NCI-H146 treated with DMSO at 0.1 percent for 48 hours (cell line): ENCODE measurements at regions not wholly inside any gene's neighbourhood (a gene's known extent, or its start where the extent isn't known, plus 50 kb on each side); places are given as distances from the start of the nearest gene placed in this dataset.

Experiments used
- DNase-seq: peaks from one replicate; lab custom pipeline; 2025; ENCODE audit not compliant: unreplicated experiment; lab: John Stamatoyannopoulos, UW

DNA sequence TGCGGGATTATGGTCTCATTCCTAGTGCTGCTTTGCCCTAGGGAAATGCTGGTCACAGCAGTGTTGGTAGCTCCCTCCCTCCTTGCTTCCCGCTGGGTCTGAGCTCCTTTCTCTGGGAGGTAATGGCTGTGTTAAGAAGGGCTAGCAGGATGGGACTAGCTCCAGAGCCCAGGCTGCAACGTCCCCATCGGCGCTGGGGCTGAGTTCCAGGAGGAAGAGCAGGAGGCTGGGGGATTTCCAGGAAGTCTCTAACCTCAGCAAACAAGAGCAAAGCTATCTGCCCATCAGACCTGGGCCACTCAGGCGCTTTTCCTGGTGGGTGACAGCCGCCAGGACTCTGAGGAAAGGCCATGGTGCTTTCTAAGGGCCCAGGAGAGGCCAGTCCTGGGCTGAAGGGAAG, 174.2 kb downstream of the DLL1 start:
- DNase-seq: no peak

DNA sequence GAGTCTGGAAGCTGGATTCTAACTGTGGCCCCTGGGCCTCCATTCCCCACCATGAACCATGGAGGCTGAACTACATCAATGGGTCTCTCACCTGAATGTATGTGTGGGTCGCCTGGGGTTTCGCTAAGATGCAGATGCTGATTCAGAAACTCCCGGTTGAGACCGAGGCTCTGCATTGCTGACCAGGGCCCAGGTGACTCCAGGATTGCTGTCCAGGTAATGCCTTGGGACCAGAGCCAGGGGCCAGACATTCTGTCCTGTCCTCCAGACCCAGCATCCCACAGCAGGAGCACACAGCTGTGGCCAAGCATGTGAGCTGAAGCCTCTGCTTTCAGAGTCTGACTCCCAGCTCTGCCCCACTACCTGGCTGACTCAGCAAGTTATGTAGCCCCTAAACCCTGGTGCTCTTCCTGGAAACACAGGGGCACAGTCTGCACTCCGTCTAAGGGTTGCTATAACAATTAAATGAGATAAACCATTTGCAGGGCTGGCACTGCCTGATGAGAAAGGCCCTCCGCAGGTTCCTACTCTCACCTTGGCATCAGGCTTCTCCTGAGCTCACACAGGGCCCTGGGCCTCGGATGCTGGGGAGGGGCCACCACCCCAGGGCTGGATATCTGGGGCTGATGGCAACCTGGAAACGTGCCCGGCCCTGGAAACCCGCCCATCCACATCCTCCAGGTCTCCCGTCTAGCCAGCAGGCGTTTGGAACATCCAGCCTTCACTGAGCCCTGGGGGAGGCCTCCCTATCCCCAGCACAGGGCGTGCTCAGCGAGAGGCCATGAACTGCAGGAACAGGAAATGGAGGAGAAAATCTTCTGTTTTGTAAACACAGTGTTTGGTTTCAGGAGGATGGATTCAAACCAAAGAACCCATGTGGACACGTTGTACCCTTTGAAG, 175.7 kb downstream of the DLL1 start:
- no peak for DNase-seq

DNA sequence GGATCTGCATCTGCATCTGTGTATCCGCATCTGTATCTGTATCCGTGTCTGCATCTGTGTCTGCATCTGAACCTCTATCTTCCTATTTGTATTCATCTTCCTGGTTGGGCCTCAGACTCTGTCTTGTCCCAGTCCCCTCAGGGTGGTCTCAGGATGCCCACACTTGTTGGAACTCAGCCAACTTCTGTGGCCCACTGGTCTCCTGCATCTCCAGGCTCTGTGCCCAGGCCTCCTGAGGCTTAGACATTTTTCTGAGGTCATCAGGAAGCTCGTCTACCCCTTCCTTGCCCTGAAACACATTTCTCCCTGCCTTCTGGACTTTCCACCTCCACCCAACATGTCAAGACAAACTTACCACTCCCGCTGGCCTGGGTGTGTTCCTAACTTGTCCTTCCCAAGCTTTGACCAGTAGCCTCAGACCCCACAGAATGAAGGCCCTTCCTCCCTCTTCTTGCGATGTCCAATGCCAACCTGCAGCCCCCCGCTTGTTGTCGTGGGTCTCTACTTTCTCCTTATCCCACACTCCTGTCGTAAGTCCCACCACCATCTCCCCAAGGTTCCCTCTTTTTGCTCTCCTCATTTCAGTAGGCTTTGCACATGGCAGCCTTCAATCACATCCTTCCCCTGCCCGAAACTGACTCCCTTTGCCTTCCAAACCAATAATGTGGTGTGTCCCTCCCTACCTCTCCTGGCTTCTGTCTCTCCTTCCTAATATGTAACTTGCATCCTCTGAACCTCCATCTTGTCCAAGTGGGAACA, 176.5 kb downstream of the DLL1 start:
- DNase-seq: no peak

DNA sequence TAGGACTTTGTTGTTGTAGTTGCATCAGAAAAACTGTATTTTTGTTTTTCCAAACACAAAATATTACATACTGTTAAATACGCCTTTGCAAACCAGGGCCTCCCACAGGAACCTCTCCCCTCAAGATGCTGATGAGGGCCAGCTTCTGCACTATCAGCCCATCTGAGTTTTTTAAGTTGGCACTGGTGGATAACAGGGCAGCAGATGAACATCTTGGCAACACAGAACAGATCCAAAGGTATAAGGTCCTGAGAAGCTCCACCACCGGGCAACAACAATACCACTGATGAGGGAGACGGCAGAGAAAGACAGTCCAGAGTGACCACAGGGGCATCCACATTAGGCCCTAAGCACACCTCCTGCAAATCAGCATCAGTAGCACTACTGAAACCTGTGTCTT, 177.7 kb downstream of the DLL1 start:
- no peak for DNase-seq

DNA sequence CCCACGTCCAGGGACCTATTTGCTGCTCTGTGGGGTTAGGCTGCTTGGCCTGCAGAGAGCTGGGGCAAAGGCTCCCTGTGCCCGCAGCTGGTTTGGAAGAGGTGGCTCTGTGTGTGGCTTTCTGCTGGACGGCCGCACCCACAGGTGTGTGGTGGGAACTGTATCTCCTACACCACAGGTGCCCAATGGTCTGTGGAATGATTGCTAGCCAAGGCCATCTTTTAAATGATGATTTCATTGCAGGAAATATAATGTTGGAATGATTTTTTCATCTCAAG, 178.4 kb downstream of the DLL1 start:
- no peak for DNase-seq

DNA sequence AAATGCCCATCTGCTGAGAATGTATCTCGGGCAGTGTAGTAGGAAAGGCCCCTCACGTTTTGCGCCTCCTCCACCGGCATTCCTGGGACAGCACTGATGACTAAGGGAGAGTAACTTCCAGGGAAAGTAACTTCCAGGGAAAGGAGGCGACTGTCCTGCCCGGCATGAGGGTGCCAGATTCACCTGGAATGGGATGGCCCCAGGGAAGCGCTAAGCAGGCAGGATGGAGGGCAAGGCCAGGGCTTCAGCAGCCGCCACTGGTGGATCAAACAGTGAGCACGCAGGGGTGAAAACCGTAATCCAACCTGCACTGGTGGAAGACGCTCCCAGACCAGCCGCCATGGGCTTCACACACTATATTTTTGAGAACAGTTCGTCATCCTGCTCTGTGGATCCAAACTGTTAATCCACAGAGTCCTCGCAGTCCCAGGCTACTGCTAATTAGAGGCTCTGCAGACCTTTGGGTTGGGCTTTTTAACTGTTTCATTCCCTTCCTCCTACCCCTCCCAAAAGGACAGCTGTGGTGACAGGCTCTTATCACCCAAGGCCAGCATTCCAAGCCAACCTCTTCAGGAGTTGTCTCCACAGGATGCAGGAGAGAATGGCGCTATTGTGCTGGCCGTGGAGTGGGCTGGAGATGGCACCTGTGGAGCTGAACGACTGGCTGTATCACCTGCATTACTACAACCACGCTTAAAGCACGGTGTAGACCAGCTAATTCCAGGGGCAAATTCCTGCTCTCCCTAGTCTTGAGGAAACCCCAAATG, 178.9 kb downstream of the DLL1 start:
- DNase-seq: no peak

DNA sequence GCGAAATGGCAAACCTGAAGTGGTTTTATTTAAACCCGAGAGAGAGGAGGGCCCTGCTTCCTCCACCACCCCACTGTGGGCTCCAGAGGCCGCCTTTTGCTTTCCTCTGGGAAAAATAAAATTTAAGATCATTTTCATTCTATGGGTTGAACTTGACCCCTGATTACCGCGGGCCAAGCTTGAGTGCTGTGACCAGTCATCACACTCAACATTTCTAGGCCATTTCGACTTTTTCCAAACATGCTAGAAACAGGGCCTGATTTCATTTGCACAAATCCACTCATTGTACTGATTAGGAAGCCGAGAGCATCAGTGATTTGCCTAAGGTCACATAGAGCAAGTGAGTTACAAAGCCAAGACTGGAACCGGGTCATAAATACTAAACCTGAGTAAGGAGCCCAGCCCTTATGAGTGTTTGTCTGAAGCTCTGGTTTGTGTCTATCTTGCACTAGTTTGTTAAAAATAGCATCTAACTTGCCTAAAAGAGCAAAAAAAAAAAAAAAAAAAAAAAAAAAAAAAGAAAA, 179.7 kb downstream of the DLL1 start:
- DNase-seq: no peak

DNA sequence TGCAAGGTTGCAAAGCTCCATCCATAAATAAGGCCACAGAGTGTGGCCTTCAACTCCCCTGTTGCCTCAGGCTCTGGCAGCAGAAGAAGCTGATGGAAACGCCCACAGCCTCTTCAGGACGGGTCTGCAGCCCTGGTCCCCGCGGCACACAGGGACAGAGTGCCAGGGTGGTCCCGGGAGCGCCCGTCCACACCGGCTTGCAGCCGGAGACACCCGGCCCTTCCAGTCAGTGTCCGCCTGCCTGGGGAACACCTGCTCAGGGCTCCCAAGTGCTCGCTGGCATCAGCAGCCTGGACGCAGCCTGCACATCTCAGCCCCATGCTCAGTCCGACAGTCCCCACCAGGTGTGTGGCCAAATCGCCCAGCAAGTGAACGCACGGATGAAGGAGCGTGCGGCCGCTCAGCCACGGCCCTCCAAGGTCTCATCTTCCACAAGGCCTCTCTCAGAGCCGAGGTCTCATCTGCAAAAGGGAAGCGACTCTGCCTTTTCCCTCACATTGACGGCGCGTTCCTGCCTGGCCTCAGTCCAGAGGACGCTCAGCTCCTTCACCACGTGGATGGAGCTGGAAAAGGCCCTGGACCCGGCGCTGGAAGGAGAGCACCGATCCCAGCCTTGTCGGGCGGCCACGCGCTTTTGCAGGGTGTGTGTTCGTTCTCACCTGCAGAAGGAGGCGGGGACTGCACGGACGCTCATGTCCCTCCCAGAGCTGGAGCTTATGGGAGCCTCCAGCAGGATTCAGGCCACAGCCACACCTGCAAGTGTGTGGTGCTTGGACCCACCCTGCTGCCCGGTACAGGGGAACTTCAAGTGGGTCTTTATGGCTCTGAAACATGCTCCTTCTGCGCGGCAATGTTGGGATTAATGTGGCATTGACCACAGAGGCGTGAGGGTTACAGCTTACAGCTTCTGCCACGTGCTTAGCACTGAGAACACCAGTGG, 180.4 kb downstream of the DLL1 start:
- no peak for DNase-seq

DNA sequence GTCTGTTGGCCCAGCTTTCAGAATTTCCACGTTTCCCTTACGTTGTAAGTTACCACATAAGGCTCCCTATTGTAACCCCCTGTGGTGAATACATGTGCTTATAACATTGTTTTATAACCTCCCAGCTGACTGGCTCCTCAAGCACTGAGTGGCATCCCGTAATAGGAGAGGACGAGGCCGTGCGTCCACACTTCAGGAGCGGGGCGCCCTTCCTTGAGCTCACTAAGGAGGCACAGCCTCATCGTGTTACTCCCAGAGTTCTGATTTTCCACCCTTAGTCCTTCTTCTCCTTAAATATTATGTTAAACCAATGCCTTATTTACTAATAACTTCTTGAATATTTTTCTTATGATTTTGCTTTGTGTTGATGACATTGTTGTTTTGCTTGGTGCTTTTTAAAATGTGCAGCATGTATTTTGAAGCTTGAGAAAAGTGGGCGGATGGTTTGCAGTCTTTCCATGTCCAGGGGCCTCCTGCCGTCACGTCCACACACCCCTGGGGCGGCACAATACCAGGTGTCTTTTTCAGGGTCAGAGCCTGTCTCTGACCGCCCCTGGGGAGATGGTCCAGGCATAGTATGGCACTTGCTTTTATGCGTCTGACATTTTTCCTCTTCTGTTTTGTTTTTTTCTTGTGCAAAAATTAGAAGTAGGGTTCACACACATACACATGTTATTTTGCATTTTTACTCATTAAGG, 181.8 kb downstream of the DLL1 start:
- no peak for DNase-seq

DNA sequence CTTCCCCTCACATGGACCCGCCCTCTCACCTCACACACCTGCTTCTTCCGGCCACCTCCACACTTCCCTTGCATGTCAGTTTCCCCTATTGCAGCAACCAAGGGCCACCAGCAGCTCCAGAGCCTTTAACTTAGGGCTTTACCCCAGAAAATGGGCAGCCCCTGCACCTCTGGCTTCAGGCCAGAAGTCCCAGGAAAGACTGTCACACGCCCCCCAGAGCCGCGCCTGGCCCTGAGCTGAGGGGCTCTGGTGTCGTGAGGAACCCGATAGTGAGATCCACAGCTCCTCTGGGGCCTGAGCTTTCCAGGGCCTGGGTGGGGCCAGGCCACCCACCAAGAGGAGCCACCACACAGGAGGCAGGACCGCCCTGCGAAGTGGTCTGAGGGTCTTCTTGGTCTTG, 182.4 kb downstream of the DLL1 start:
- no peak for DNase-seq

DNA sequence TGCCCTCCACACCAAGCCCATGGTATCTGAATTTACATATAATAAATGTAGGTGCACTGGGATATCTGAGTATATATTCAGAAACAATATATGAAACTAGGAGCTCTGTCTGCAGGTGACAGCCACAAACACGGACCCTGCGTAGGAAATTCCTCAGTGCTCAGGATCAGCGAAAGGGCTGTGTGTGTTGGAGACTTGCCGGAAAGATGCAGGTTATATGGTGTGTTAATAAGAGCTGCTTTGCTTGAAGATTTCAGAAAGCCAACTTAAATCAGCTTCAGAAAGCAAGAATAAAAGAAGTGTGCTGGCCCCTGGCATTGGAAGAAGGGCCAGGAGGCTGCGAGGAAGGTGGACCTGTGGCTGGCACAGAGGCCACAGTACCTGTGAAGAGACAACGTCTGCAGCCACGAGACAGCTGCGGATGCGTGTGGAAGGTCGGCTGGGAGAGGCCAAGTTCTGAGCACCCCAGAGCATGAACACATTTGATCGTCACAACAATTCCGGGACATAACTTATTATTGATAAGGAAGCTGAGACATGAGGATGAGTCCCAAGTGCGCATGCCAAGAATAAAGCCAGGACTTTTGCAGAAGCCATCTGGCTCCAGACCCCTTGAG, 183.2 kb downstream of the DLL1 start:
- no peak for DNase-seq

DNA sequence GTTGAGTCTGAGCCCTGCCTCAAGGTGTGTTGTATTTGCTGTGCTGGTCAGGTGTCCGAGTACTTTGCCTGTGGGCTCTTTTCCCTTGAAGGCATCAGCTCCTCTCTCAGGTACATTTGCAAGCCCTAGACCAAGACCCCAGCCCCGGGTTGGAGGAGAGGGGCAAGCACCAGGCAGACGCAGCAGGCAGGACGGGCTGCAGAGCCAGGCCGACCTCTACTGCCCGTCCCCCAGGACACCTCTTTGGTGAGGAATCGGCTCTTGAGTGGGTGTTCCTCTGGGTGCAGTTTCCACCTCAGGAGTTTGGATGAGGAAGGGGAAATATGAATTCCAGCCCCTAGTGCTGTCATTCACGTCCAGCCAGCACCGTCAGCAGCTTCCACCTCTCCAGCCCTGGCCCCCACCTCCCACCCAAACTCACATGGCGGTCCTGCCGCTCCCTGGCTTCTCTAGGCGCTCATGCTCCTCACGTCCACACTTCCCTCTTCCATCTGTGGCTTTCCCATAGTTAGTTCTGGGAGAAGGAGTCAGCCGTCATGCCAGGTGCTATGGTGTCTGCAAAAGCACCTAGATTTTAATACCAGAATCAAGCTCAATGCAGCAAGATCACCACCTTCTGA, 183.9 kb downstream of the DLL1 start:
- no peak for DNase-seq

DNA sequence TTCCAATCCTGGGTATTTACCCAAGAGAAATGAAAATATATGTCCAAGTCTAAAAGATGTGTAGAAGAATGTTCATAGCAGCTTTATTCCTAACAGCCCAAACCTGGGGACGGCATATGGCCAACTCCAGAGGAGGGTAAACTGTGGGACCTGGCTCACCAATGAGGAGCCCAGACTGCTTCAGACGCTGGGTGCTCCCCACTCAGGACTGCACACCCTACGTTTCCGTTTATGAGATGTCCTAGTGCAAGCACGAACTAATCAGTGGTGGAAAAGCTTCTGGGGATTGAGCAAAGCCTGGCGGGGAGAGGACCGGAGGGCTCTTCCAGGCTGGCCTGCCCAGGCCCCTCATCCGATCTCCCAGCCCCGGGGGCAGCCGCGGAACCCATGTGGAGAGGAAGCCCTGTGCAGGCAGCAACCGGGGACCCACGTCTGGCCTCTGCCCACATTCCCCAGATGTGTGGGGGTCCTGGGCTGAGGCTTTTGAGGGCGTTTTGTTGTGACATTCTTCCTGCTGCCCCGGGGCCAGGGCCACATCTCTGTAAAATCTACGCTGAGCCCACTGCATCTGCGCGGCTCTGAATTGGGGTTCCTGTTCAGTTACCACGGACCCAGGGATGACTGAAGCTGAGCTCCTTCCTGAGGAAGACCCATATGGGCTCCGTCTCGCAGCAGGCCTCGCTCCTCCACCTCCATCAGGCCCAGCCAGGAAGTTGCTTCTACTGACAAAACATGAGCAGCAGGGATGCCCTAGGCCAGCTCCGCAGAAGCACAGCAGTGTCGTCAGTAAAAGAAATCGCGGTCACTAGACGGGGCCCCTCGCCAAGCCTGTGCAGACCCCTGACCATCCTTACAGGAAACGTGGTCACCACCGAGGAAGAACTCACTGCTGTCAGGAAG, 188.0 kb downstream of the DLL1 start:
- DNase-seq: no peak

DNA sequence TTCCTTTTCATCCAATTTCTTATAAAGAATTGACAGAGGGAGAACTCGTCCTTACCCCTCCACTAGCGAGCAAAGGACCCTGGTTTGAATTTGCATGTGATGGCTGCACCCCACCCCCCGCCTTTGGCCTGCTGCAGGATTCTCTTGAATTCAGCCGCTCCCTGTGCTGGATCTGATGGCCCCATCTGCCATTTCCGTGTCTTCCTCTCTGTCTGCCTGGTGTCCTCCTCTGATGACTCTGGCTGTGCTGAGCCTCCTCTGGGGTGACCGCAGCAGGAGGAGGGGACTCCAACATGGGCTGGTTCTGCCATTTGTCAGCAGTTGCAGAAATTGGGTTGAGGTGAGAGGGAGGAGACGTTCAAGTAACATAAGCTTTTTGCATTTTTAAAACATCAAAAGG, 188.8 kb downstream of the DLL1 start:
- DNase-seq: no peak

DNA sequence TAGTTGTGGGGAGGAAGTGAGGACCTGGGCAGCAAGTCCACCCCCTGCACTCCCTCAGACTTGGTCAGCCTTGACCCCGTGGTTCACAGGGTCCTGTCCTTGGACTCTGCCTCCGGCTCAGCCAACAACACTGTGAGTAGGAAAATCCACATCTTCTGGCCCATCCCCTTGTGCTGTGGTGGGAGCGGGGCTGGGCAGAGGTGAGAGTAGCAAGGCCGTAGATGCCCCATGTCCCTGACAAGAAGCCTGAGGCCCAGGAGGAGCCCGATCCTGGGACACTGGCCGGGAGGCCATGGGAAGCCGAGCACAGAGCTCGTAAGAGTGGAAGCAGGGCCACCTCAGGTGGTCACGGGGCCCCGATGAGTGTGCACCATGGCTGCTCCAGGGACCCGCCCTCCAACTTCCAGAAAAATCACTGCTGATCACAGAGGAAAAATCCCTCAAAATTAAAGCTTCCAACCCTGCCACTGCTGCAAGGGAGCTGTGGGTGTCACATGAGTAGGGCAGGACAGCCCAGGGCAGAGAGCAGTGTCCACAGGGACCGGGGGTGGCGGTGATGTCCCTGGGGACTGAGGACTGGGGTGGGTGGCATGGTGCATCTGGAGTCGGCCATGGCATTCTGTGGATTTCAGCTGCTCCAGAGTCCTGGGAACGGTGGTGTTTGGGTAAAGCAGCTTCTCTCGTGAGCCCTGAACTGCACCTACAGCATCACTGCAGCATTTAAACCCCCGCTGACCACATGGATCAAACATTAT, 189.4 kb downstream of the DLL1 start:
- no peak for DNase-seq

DNA sequence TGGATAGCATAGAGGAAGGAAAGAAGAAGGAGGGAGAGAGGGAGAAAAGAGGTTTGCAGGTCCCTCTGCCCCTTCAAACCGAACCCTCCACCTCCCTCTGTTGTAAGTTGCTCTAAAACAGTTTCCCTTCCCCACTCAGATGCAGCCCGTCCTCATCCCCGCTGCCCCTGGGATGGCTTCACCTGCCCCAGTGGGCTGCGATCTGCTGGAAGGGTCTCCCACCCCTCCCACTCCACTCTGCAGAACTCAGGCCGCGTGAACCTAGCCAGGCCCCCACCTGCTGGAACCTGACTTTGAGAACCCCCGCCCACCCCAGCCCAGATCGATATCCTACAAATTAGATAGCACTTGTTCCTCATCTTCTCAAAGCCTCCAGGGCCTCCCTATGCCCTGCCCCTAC, 190.8 kb downstream of the DLL1 start:
- DNase-seq: no peak

DNA sequence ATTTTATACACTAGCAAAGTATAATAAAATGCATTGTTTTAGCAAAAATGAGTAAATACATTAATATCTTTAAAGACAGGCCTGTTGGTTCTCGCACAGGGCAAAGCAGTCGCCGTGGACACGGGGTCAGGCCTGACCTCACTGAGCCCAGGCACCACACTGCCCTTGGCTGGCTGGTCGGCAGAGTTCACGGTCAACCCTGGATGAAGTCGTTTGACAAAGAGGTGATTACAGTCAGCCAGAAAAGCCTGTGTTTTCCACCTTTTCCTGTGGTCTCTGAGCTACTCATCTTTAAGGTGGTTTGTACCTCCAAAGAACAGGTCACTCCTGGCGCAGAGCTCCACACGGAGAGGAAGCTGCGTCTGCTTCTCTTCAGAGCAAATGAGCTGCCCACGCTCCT, 191.5 kb downstream of the DLL1 start:
- no peak for DNase-seq
